Nephron (organoid): ENCODE measurements at regions not wholly inside any gene's neighbourhood (a gene's known extent, or its start where the extent isn't known, plus 50 kb on each side); places are given as distances from the start of the nearest gene placed in this dataset.

Experiments used
- H3K27ac Mint-ChIP-seq, 3 experiments: 2 replicates each; pipeline ENCODE4 v1.8.0; 2020; ENCODE audit warnings: mixed read lengths in 3 of 3, mild to moderate bottlenecking in 2 of 3, moderate library complexity in 1 of 3
- H3K27me3 Mint-ChIP-seq: 2 replicates; pipeline ENCODE4 v1.8.0; 2021; ENCODE audit warnings: low read depth, mild to moderate bottlenecking, moderate library complexity, mixed read lengths
- H3K36me3 Mint-ChIP-seq: 2 replicates; pipeline ENCODE4 v1.8.0; 2020; ENCODE audit warnings: low read depth, mixed read lengths
- H3K4me1 Mint-ChIP-seq: 2 replicates; pipeline ENCODE4 v1.8.0; 2020; ENCODE audit warnings: mixed read lengths
- H3K4me3 Mint-ChIP-seq, 3 experiments: 2 replicates each; pipeline ENCODE4 v1.8.0; 2020; ENCODE audit warnings: mild to moderate bottlenecking in 3 of 3, mixed read lengths in 3 of 3, moderate library complexity in 2 of 3
- H3K9me3 Mint-ChIP-seq: 2 replicates; pipeline ENCODE4 v1.8.0; 2020; ENCODE audit warnings: mixed read lengths
- TF ChIP-seq, protein P1 (sequence below), 3 experiments: fragments of 200-600 bp; sonication (generic); IDR thresholded peaks; one replicate each; pipeline ENCODE4 v1.5.0; 2021; ENCODE audit warnings: antibody characterized with exemption in 3 of 3; ENCODE audit not compliant: unreplicated experiment in 3 of 3

DNA sequence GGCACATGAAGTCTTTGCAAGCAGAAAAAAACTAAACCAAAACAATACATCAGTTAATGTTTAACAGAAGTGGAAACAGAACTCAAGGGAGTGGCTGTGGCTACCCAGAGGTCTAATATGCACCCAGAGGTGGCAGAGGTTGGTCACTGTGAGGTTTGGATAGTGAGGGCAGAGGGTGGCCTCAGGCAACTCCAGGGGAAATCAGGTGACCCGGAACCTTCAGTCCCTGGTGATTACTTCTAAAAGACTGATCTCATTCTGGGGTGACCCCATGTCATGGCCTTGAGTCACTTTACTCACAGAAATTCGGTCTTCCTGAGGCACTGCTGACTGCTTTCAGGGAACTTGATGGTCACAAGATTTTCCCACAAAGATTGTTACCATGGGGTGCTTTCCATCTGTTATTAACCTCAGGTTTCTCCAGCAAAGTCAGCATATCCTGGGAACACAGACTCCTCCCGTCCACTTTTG is 99.4 kb downstream of the TMEM17 start:
- no peaks in the 10 kb centered on the region for H3K9me3 Mint-ChIP-seq
- H3K4me3 Mint-ChIP-seq: no peak overlapping the region
- H3K36me3 Mint-ChIP-seq: no peaks in the 10 kb centered on the region
- TF ChIP-seq, protein P1, sequence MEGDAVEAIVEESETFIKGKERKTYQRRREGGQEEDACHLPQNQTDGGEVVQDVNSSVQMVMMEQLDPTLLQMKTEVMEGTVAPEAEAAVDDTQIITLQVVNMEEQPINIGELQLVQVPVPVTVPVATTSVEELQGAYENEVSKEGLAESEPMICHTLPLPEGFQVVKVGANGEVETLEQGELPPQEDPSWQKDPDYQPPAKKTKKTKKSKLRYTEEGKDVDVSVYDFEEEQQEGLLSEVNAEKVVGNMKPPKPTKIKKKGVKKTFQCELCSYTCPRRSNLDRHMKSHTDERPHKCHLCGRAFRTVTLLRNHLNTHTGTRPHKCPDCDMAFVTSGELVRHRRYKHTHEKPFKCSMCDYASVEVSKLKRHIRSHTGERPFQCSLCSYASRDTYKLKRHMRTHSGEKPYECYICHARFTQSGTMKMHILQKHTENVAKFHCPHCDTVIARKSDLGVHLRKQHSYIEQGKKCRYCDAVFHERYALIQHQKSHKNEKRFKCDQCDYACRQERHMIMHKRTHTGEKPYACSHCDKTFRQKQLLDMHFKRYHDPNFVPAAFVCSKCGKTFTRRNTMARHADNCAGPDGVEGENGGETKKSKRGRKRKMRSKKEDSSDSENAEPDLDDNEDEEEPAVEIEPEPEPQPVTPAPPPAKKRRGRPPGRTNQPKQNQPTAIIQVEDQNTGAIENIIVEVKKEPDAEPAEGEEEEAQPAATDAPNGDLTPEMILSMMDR (IDR thresholded peaks at IDR 0.05; ENCODE audit: unreplicated experiment in 3 of 3): no peak
- H3K27ac Mint-ChIP-seq: peak overlapping the region in 1 of 3 experiments; percentile 47
- peaks cover 25% of the 10 kb centered on the region for H3K4me1 Mint-ChIP-seq
- H3K27me3 Mint-ChIP-seq: peaks cover 12% of the 10 kb centered on the region

DNA sequence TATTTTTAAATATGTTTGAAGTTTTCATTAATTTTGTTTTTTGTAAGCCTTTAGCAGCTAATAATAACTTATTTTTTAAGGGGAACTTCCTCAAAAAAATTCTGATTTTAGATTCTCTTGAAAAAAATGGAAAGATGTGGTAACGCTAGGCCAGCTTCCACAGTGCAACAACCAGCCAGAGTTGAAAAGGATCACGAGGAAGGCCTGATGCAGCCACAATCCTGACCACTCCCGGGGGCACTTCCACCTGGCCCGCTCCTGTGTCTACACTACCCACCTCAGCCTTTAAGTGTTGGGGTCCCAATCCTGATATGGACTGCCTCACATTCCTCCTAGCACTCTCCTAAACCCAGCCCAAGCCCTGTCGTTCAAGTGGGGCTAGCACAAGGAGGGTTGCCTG is 101.1 kb downstream of the TMEM17 start:
- H3K27me3 Mint-ChIP-seq: peaks cover 12% of the 10 kb centered on the region
- peak overlapping the region in 1 of 3 experiments; percentile 38 for H3K27ac Mint-ChIP-seq
- TF ChIP-seq, protein P1 (IDR thresholded peaks at IDR 0.05; ENCODE audit: unreplicated experiment in 3 of 3): no peak
- H3K36me3 Mint-ChIP-seq: no peaks in the 10 kb centered on the region
- no peak overlapping the region for H3K4me3 Mint-ChIP-seq
- H3K4me1 Mint-ChIP-seq: peaks cover 10% of the 10 kb centered on the region
- no peaks in the 10 kb centered on the region for H3K9me3 Mint-ChIP-seq

DNA sequence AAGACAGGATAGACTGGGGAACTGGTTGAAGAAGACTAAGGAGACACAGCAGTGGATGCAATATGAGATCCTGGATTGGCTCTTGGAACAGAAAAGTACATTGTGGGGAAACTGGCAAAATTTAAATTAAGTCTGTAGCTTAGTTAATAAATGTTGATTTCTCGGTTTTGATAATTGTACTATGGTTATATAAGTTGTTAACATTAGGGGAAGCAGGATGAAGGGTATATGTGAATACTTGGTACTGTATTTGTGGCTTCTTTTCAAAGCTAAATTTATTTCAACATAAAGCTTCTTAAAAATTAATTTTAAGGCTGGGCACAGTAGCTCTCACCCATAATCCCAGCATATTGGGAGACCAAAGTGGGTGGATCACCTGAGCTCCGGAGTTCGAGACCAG is 103.8 kb downstream of the TMEM17 start:
- H3K4me3 Mint-ChIP-seq: no peak overlapping the region

DNA sequence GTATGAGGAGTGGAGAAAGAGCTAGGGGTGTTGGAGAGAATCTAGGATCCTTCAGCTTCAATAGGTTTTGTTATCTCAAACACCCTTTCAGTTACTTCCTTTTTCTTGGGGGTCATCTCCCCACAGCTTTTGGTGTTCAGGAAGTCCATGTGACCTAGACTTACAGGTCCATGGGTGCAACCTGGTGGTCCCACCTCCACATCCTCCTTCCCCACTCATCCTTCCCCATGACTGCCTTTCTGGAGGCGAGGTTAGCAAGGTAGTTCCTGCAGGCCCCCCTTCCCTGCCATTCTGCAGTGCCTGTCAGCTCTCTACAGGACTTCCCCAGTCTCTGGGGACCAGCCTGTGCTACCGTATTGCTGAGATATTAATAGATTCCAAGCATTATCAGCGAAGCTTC is 107.6 kb downstream of the TMEM17 start:
- no peaks in the 10 kb centered on the region for H3K27me3 Mint-ChIP-seq
- TF ChIP-seq, protein P1 (IDR thresholded peaks at IDR 0.05; ENCODE audit: unreplicated experiment in 3 of 3): no peak
- no peaks in the 10 kb centered on the region for H3K4me1 Mint-ChIP-seq
- H3K27ac Mint-ChIP-seq: no peak overlapping the region
- H3K9me3 Mint-ChIP-seq: no peaks in the 10 kb centered on the region
- H3K4me3 Mint-ChIP-seq: no peak overlapping the region
- no peaks in the 10 kb centered on the region for H3K36me3 Mint-ChIP-seq

More for the DNA sequence above, 103.8 kb downstream of the TMEM17 start:
- no peaks in the 10 kb centered on the region for H3K36me3 Mint-ChIP-seq
- H3K9me3 Mint-ChIP-seq: no peaks in the 10 kb centered on the region
- no peaks in the 10 kb centered on the region for H3K4me1 Mint-ChIP-seq
- no peak overlapping the region for H3K27ac Mint-ChIP-seq
- TF ChIP-seq, protein P1 (IDR thresholded peaks at IDR 0.05; ENCODE audit: unreplicated experiment in 3 of 3): no peak
- H3K27me3 Mint-ChIP-seq: peaks cover under 1% of the 10 kb centered on the region

DNA sequence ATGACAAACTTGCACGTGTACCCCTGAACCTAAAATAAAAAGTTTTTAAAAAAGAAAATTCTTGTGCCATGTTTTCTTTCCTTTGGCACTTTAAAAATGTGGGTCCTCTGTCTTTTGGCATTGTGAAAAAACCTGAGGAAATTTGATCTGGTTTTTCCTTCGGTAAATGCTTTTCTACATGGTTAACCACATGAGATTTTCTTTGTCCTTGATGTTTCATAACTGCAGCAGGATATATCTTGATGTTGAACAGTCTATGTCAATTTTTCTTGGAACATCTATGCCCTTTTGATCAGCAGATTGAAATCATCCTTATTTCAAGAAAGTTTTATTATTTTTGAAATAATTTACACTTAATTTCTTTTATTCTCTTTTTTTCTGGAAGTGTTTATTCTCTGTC is 109.1 kb downstream of the TMEM17 start:
- Mint-ChIP-seq H3K27ac (no peak overlapping the region), H3K4me1 (no peaks in the 10 kb centered on the region), H3K36me3 (no peaks in the 10 kb centered on the region), H3K4me3 (no peak overlapping the region), H3K27me3 (no peaks in the 10 kb centered on the region), H3K9me3 (no peaks in the 10 kb centered on the region)
- TF ChIP-seq, protein P1 (IDR thresholded peaks at IDR 0.05; ENCODE audit: unreplicated experiment in 3 of 3): no peak

DNA sequence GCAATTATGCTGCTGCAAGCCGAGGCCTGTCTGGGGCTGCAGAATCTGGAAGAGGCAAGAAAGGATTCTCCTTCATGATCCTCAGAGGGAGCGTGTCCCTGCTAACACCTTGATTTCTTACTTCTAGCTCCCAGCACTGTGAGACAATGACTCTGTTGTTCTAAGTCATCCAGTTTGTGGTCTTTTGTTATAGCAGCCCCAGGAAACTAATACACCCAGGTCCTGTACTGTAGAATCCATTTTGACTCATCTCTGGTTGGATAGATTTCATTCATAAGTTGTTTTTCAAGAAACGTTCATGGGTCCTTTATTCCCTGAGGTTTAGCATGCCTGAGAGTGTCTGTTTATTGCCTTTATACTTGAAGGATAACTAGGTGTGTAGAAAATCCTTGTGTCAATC is 112.7 kb downstream of the TMEM17 start:
- H3K4me3 Mint-ChIP-seq: no peak overlapping the region
- no peaks in the 10 kb centered on the region for H3K36me3 Mint-ChIP-seq

More for the DNA sequence above, 112.7 kb downstream of the TMEM17 start:
- TF ChIP-seq, protein P1 (IDR thresholded peaks at IDR 0.05; ENCODE audit: unreplicated experiment in 3 of 3): no peak
- Mint-ChIP-seq H3K4me1 (no peaks in the 10 kb centered on the region), H3K9me3 (no peaks in the 10 kb centered on the region), H3K27ac (no peak overlapping the region), H3K27me3 (peaks cover 1% of the 10 kb centered on the region)
